IMR-90 (cell line): ENCODE measurements at regions not wholly inside any gene's neighbourhood (a gene's known extent, or its start where the extent isn't known, plus 50 kb on each side); places are given as distances from the start of the nearest gene placed in this dataset.

ENCODE experiments used
- ATAC-seq: fragments of 200-7000 bp; cut with Tn5 transposase; 2 replicates; pipeline ENCODE4 v1.9.1; 2020; ENCODE audit warnings: low read depth, mild to moderate bottlenecking, moderate library complexity
- BruUV-seq: library from RNA; stranded (reverse); fragments of 400-500 nt; replicated peaks from 2 replicates; lab custom pipeline; 2021; lab: Mats Ljungman, UMichigan
- CTCF ChIA-PET: fragments of 300-600 bp; formaldehyde crosslinking; extraction: SDS; loops from one replicate; lab custom pipeline; 2021; ENCODE audit warnings: antibody characterized with exemption; lab: Yijun Ruan, JAX
- POLR2A ChIA-PET: fragments of 300-600 bp; sonication (Branson Sonifier 250); formaldehyde crosslinking; loops from one replicate; lab custom pipeline; 2022; ENCODE audit warnings: antibody characterized with exemption; ENCODE audit not compliant: unreplicated experiment; lab: Charles Lee
- DNase-seq: peaks from one replicate; pipeline ENCODE4 v3.0.0; 2013
- H2AFZ ChIP-seq: replicated peaks from 2 replicates; pipeline ENCODE3; 2013; ENCODE audit warnings: low read length, mild to moderate bottlenecking; ENCODE audit not compliant: poor library complexity
- H2AK5ac ChIP-seq: 2 replicates; pipeline ENCODE4 v1.6.1; 2013; ENCODE audit warnings: low read depth, low read length, inconsistent platforms
- H2AK9ac ChIP-seq: replicated peaks from 2 replicates; pipeline ENCODE3; 2013; ENCODE audit warnings: mild to moderate bottlenecking, low read depth, low read length, moderate library complexity; ENCODE audit not compliant: poor library complexity
- H2BK120ac ChIP-seq: 2 replicates; pipeline ENCODE4 v1.6.1; 2013; ENCODE audit warnings: low read depth, low read length, inconsistent platforms
- H2BK15ac ChIP-seq: 3 replicates; pipeline ENCODE4 v1.6.1; 2013; ENCODE audit warnings: low read depth, low read length, inconsistent platforms
- H2BK20ac ChIP-seq: 2 replicates; pipeline ENCODE4 v1.6.1; 2013; ENCODE audit warnings: low read depth, mild to moderate bottlenecking, inconsistent platforms, low read length, moderate library complexity
- H2BK5ac ChIP-seq: 2 replicates; pipeline ENCODE4 v1.6.1; 2013; ENCODE audit warnings: mild to moderate bottlenecking, low read depth, low read length, inconsistent platforms; ENCODE audit not compliant: poor library complexity, severe bottlenecking
- H3K14ac ChIP-seq: replicated peaks from 2 replicates; pipeline ENCODE4 v1.6.1; 2013; ENCODE audit warnings: low read depth, low read length, inconsistent platforms
- H3K18ac ChIP-seq: 2 replicates; pipeline ENCODE4 v1.6.1; 2013; ENCODE audit warnings: low read depth, low read length, control low read depth
- H3K23ac ChIP-seq: 2 replicates; pipeline ENCODE4 v1.6.1; 2013; ENCODE audit warnings: low read depth, low read length, inconsistent platforms
- H3K27ac ChIP-seq: 2 replicates; pipeline ENCODE4 v1.5.1; 2013; ENCODE audit warnings: mild to moderate bottlenecking, control low read depth, low read length; ENCODE audit not compliant: insufficient read depth
- H3K27me3 ChIP-seq: 2 replicates; pipeline ENCODE4 v1.6.1; 2013; ENCODE audit warnings: low read length; ENCODE audit not compliant: control insufficient read depth, insufficient read depth
- H3K36me3 ChIP-seq: 2 replicates; pipeline ENCODE4 v1.6.1; 2013; ENCODE audit warnings: low read length, mixed read lengths; ENCODE audit not compliant: control insufficient read depth, insufficient read depth
- H3K4ac ChIP-seq: 2 replicates; pipeline ENCODE4 v1.6.1; 2013; ENCODE audit warnings: low read depth, low read length, inconsistent platforms
- H3K4me1 ChIP-seq: 2 replicates; pipeline ENCODE4 v1.6.1; 2013; ENCODE audit warnings: low read length, mixed read lengths; ENCODE audit not compliant: control insufficient read depth, insufficient read depth
- H3K4me2 ChIP-seq: 2 replicates; pipeline ENCODE4 v1.6.1; 2013; ENCODE audit warnings: low read depth, mild to moderate bottlenecking, control low read depth, low read length, moderate library complexity
- H3K4me3 ChIP-seq: 2 replicates; pipeline ENCODE4 v1.5.1; 2013; ENCODE audit warnings: low read depth, mild to moderate bottlenecking, control low read depth, low read length, moderate library complexity; ENCODE audit not compliant: insufficient read depth
- H3K56ac ChIP-seq: 2 replicates; pipeline ENCODE4 v1.6.1; 2013; ENCODE audit warnings: low read length, inconsistent platforms; ENCODE audit not compliant: insufficient read depth; ENCODE audit errors: extremely low read depth
- H3K79me1 ChIP-seq, 2 experiments: 2 replicates each; pipeline ENCODE4 v1.6.1; 2013; ENCODE audit warnings: low read length in 2 of 2, inconsistent platforms in 1 of 2, low read depth in 1 of 2
- H3K9ac ChIP-seq: 2 replicates; pipeline ENCODE4 v1.6.1; 2013; ENCODE audit warnings: low read depth, low read length, control low read depth
- H3K9me1 ChIP-seq: 2 replicates; pipeline ENCODE4 v1.6.1; 2013; ENCODE audit warnings: low read length, inconsistent platforms; ENCODE audit not compliant: insufficient read depth
- H3K9me3 ChIP-seq: 2 replicates; pipeline ENCODE4 v1.6.1; 2013; ENCODE audit warnings: low read length; ENCODE audit not compliant: control insufficient read depth, insufficient read depth
- H4K20me1 ChIP-seq: 2 replicates; pipeline ENCODE4 v1.6.1; 2013; ENCODE audit warnings: low read length, inconsistent platforms; ENCODE audit not compliant: insufficient read depth
- H4K5ac ChIP-seq: 2 replicates; pipeline ENCODE4 v1.6.1; 2013; ENCODE audit warnings: mild to moderate bottlenecking, low read depth, low read length, control low read depth
- H4K8ac ChIP-seq, 2 experiments: 2 replicates each; pipeline ENCODE4 v1.6.1; 2013; ENCODE audit warnings: low read depth in 2 of 2, low read length in 2 of 2, control low read depth in 1 of 2, inconsistent platforms in 1 of 2
- H4K91ac ChIP-seq: 2 replicates; pipeline ENCODE4 v1.6.1; 2013; ENCODE audit warnings: low read depth, low read length, inconsistent platforms; ENCODE audit not compliant: insufficient read depth
- CEBPB ChIP-seq: IDR thresholded peaks from 2 replicates; pipeline ENCODE4 v1.6.1; 2012; ENCODE audit warnings: low read depth, low read length, improper control_type of control experiment
- CHD1 ChIP-seq: IDR thresholded peaks from 2 replicates; pipeline ENCODE4 v1.6.1; 2012; ENCODE audit warnings: low read depth, low read length, improper control_type of control experiment
- FOS ChIP-seq: fragments of 150-350 bp; IDR thresholded peaks from 2 replicates; pipeline ENCODE4 v1.6.1; 2016; ENCODE audit warnings: low read depth, low read length
- MAFK ChIP-seq: IDR thresholded peaks from 2 replicates; pipeline ENCODE4 v1.6.1; 2012; ENCODE audit warnings: low read depth, low read length, improper control_type of control experiment
- RAD21 ChIP-seq: IDR thresholded peaks from 2 replicates; pipeline ENCODE4 v1.6.1; 2012; ENCODE audit warnings: low read length, improper control_type of control experiment
- RFX5 ChIP-seq: IDR thresholded peaks from 2 replicates; pipeline ENCODE4 v1.8.0; 2012; ENCODE audit warnings: low read depth, mild to moderate bottlenecking, low read length, moderate library complexity
- SMC3 ChIP-seq: fragments of 150-350 bp; IDR thresholded peaks from 2 replicates; pipeline ENCODE4 v1.6.1; 2016; ENCODE audit warnings: low read depth, mild to moderate bottlenecking, antibody characterized with exemption, low read length, moderate library complexity
- WGBS, 2 experiments: methylation state at CpG; one replicate each; pipeline versions ENCODE4 v1.1.5 to v1.1.7; 2013; ENCODE audit warnings: missing lambda C conversion rate in 2 of 2; ENCODE audit not compliant: insufficient read length in 1 of 2; ENCODE audit errors: extremely low coverage in 2 of 2; 5-methylcytosine and 5-hydroxymethylcytosine counted together
- dilution Hi-C: fragments of 300-500 bp; cut with HindIII; formaldehyde crosslinking; loops from one replicate; pipeline ENCODE4 v1.14.3; 2018; ENCODE audit warnings: low sequenced_read_pairs; ENCODE audit not compliant: unreplicated experiment
- in situ Hi-C: fragments of 300-500 bp; cut with MboI; formaldehyde crosslinking; loops from 3 replicates; pipeline ENCODE4 v1.14.3; 2019; ENCODE audit warnings: low sequenced_read_pairs, inconsistent platforms, mixed read lengths
- intact Hi-C: fragments of 100-400 bp; cut with micrococcal nuclease; formaldehyde crosslinking; loops from 2 replicates; pipeline ENCODE4 v1.10.0; 2022

DNA sequence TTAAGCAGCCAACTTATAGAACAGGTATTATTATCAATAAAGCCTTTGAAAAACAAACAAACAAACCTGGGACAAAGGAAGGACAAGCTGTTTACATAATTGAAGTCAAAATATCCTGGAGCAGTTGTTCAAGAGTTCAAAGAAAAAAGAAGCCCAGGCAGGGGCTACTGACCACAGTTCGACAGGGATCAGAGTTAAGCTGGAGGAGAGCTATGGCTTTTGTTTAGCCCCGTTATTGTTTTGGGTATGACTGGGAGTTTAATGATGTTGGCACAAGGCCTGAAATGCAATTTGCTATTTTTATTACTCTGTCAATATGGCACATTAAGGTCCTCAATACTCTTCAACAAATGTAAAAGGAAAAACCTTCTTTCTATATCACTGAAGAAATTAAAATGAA is 624.4 kb upstream of the KLHL1 start:
- BruUV-seq = no TSS peak

More for the DNA sequence above, 624.4 kb upstream of the KLHL1 start:
- no peak overlapping the region for H2AK5ac ChIP-seq
- H3K14ac ChIP-seq = no peak overlapping the region
- no peak overlapping the region for H4K91ac ChIP-seq
- no peaks in the 10 kb centered on the region for H3K27me3 ChIP-seq
- no peak overlapping the region for H3K23ac ChIP-seq
- H3K27ac ChIP-seq = no peak overlapping the region
- H3K4ac ChIP-seq = no peak overlapping the region
- H3K9me1 ChIP-seq = no peaks in the 10 kb centered on the region
- H2AFZ ChIP-seq = no peak overlapping the region
- TF ChIP-seq CEBPB (no peak), SMC3 (no peak), CHD1 (no peak), RAD21 (no peak), FOS (no peak), MAFK (no peak), RFX5 (no peak)
- H4K8ac ChIP-seq = no peak overlapping the region
- no peaks in the 10 kb centered on the region for H3K36me3 ChIP-seq
- ChIA-PET CTCF (no interaction called here), POLR2A (no interaction called here)
- no peak overlapping the region for H2BK20ac ChIP-seq
- H3K9ac ChIP-seq = no peak overlapping the region
- no peak for DNase-seq
- no peak overlapping the region for H3K56ac ChIP-seq
- ATAC-seq = no peak
- no peak overlapping the region for H2BK120ac ChIP-seq
- H3K4me2 ChIP-seq = no peak overlapping the region
- no CpG with 5 or more reads among the region's 2 CpGs for WGBS, 2 experiments
- H2BK15ac ChIP-seq = no peak overlapping the region
- no peak overlapping the region for H3K4me3 ChIP-seq
- no peaks in the 10 kb centered on the region for H3K4me1 ChIP-seq
- H3K9me3 ChIP-seq = no peaks in the 10 kb centered on the region; the same call in 1 of the 2 replicates
- H2AK9ac ChIP-seq = no peak overlapping the region
- in situ Hi-C loops (no loop called here), dilution Hi-C loops (no loop called here), intact Hi-C loops (no loop called here)
- H4K20me1 ChIP-seq = no peaks in the 10 kb centered on the region
- H2BK5ac ChIP-seq = no peak overlapping the region
- H3K79me1 ChIP-seq = no peaks in the 10 kb centered on the region
- no peak overlapping the region for H4K5ac ChIP-seq
- no peak overlapping the region for H3K18ac ChIP-seq
